HUES6 (cell line): ENCODE measurements at regions not wholly inside any gene's neighbourhood (a gene's known extent, or its start where the extent isn't known, plus 50 kb on each side); places are given as distances from the start of the nearest gene placed in this dataset.

Experiments used
- H3K27ac ChIP-seq: 2 replicates; pipeline ENCODE4 v1.7.0; 2013; ENCODE audit warnings: low read depth, mild to moderate bottlenecking, low read length, inconsistent platforms
- H3K27me3 ChIP-seq: 2 replicates; pipeline ENCODE4 v1.6.1; 2013; ENCODE audit warnings: low read length; ENCODE audit not compliant: control insufficient read depth, insufficient read depth
- H3K36me3 ChIP-seq: 2 replicates; pipeline ENCODE4 v1.6.1; 2013; ENCODE audit warnings: low read length; ENCODE audit not compliant: control insufficient read depth, insufficient read depth
- H3K4me1 ChIP-seq: 2 replicates; pipeline ENCODE4 v1.6.1; 2013; ENCODE audit warnings: low read length; ENCODE audit not compliant: control insufficient read depth, insufficient read depth
- H3K4me3 ChIP-seq: 2 replicates; pipeline ENCODE4 v1.5.1; 2013; ENCODE audit warnings: low read depth, low read length
- H3K9ac ChIP-seq: one replicate; pipeline ENCODE4 v1.6.1; 2013; ENCODE audit warnings: mild to moderate bottlenecking, low read length
- H3K9me3 ChIP-seq: 2 replicates; pipeline ENCODE4 v1.6.1; 2013; ENCODE audit warnings: low read depth, low read length; ENCODE audit not compliant: control insufficient read depth, insufficient read depth

- Histone ChIP-seq H3K9me3 (no peaks in the 10 kb centered on the region), H3K9ac (no peak overlapping the region), H3K4me3 (no peak overlapping the region), H3K27me3 (no peaks in the 10 kb centered on the region), H3K4me1 (0 out of 2 replicates have a peak, but pooled peaks cover 8% of the 10 kb centered on the region), H3K27ac (no peak overlapping the region), H3K36me3 (no peaks in the 10 kb centered on the region)
These were observed 612.1 kb upstream of the NR2F2 start for GRCh38 chr15:95718441-95718840.

GRCh38 chr15:95724908-95725633, 605.4 kb upstream of the NR2F2 start:
- H3K4me1 ChIP-seq = no peaks in the 10 kb centered on the region
- no peak overlapping the region for H3K27ac ChIP-seq
- H3K9ac ChIP-seq = no peak overlapping the region
- no peak overlapping the region for H3K4me3 ChIP-seq
- H3K27me3 ChIP-seq = no peaks in the 10 kb centered on the region
- H3K36me3 ChIP-seq = no peaks in the 10 kb centered on the region
- H3K9me3 ChIP-seq = no peaks in the 10 kb centered on the region

- Histone ChIP-seq H3K4me3 (no peak overlapping the region), H3K4me1 (no peaks in the 10 kb centered on the region), H3K9ac (no peak overlapping the region), H3K36me3 (no peaks in the 10 kb centered on the region), H3K27ac (no peak overlapping the region), H3K27me3 (no peaks in the 10 kb centered on the region), H3K9me3 (no peaks in the 10 kb centered on the region)
These were observed 603.6 kb upstream of the NR2F2 start for GRCh38 chr15:95726891-95727290.

GRCh38 chr15:95733931-95734330, 596.6 kb upstream of the NR2F2 start:
- H3K4me3 ChIP-seq = no peak overlapping the region
- no peak overlapping the region for H3K9ac ChIP-seq
- H3K27ac ChIP-seq = no peak overlapping the region
- H3K9me3 ChIP-seq = no peaks in the 10 kb centered on the region
- no peaks in the 10 kb centered on the region for H3K27me3 ChIP-seq
- no peaks in the 10 kb centered on the region for H3K36me3 ChIP-seq
- H3K4me1 ChIP-seq = no peaks in the 10 kb centered on the region

GRCh38 chr15:95734422-95735316, 595.8 kb upstream of the NR2F2 start:
- Histone ChIP-seq H3K36me3 (no peaks in the 10 kb centered on the region), H3K27ac (no peak overlapping the region), H3K4me3 (no peak overlapping the region), H3K27me3 (no peaks in the 10 kb centered on the region), H3K9ac (no peak overlapping the region), H3K4me1 (no peaks in the 10 kb centered on the region), H3K9me3 (no peaks in the 10 kb centered on the region)

- Histone ChIP-seq H3K4me1 (no peaks in the 10 kb centered on the region), H3K36me3 (no peaks in the 10 kb centered on the region)
These were observed 593.4 kb upstream of the NR2F2 start for GRCh38 chr15:95737060-95737459.

GRCh38 chr15:95739131-95739530, 591.4 kb upstream of the NR2F2 start:
- Histone ChIP-seq H3K4me3 (no peak overlapping the region), H3K27me3 (no peaks in the 10 kb centered on the region), H3K4me1 (no peaks in the 10 kb centered on the region), H3K9ac (no peak overlapping the region), H3K36me3 (no peaks in the 10 kb centered on the region), H3K27ac (no peak overlapping the region), H3K9me3 (no peaks in the 10 kb centered on the region)

More at GRCh38 chr15:95737060-95737459, 593.4 kb upstream of the NR2F2 start:
- Histone ChIP-seq H3K27ac (no peak overlapping the region), H3K27me3 (no peaks in the 10 kb centered on the region), H3K9me3 (no peaks in the 10 kb centered on the region), H3K4me3 (no peak overlapping the region), H3K9ac (no peak overlapping the region)

GRCh38 chr15:95741830-95742229, 588.7 kb upstream of the NR2F2 start:
- Histone ChIP-seq H3K9ac (no peak overlapping the region), H3K9me3 (no peaks in the 10 kb centered on the region), H3K27ac (no peak overlapping the region), H3K36me3 (no peaks in the 10 kb centered on the region), H3K4me1 (no peaks in the 10 kb centered on the region), H3K27me3 (no peaks in the 10 kb centered on the region), H3K4me3 (no peak overlapping the region)

- Histone ChIP-seq H3K4me3 (no peak overlapping the region), H3K36me3 (no peaks in the 10 kb centered on the region), H3K27ac (no peak overlapping the region), H3K9me3 (no peaks in the 10 kb centered on the region), H3K4me1 (no peaks in the 10 kb centered on the region), H3K27me3 (no peaks in the 10 kb centered on the region), H3K9ac (no peak overlapping the region)
These were observed 588.2 kb upstream of the NR2F2 start for GRCh38 chr15:95742256-95742655.

GRCh38 chr15:95742836-95743235, 587.7 kb upstream of the NR2F2 start:
- no peaks in the 10 kb centered on the region for H3K9me3 ChIP-seq
- no peak overlapping the region for H3K9ac ChIP-seq
- no peak overlapping the region for H3K4me3 ChIP-seq
- no peaks in the 10 kb centered on the region for H3K4me1 ChIP-seq
- no peak overlapping the region for H3K27ac ChIP-seq
- H3K36me3 ChIP-seq = no peaks in the 10 kb centered on the region
- H3K27me3 ChIP-seq = no peaks in the 10 kb centered on the region

GRCh38 chr15:95757171-95757570, 573.3 kb upstream of the NR2F2 start:
- H3K4me3 ChIP-seq = no peak overlapping the region

More at GRCh38 chr15:95757171-95757570, 573.3 kb upstream of the NR2F2 start:
- H3K9me3 ChIP-seq = no peaks in the 10 kb centered on the region
- no peaks in the 10 kb centered on the region for H3K36me3 ChIP-seq
- H3K9ac ChIP-seq = no peak overlapping the region
- H3K27ac ChIP-seq = no peak overlapping the region
- peaks cover 6% of the 10 kb centered on the region; the same call in 1 of the 2 replicates for H3K4me1 ChIP-seq
- H3K27me3 ChIP-seq = no peaks in the 10 kb centered on the region
